ENCODE measurements at regions not wholly inside any gene's neighbourhood (a gene's known extent, or its start where the extent isn't known, plus 50 kb on each side); places are given as distances from the start of the nearest gene placed in this dataset.

DNA sequence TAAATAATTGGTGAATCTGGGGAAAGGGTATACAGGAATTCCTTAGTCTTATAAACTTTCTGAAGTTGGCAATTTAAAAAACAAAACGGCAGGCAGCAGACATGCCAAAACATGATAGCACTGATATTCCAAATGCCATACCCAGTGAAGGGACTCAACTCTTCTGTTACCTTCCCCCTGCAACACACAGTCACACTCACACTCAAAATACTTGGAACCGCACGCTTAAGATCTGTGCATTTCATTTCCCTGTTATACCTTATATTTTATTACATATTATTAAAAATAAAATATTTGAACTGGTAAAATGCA lies 123.4 kb downstream of the ZFP36L2 start:
- TF ChIP-seq, protein P1, sequence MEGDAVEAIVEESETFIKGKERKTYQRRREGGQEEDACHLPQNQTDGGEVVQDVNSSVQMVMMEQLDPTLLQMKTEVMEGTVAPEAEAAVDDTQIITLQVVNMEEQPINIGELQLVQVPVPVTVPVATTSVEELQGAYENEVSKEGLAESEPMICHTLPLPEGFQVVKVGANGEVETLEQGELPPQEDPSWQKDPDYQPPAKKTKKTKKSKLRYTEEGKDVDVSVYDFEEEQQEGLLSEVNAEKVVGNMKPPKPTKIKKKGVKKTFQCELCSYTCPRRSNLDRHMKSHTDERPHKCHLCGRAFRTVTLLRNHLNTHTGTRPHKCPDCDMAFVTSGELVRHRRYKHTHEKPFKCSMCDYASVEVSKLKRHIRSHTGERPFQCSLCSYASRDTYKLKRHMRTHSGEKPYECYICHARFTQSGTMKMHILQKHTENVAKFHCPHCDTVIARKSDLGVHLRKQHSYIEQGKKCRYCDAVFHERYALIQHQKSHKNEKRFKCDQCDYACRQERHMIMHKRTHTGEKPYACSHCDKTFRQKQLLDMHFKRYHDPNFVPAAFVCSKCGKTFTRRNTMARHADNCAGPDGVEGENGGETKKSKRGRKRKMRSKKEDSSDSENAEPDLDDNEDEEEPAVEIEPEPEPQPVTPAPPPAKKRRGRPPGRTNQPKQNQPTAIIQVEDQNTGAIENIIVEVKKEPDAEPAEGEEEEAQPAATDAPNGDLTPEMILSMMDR (IDR thresholded peaks at IDR 0.05; ENCODE audit: low read depth, low read length, poor library complexity, severe bottlenecking) = no peak
- no peak for TF ChIP-seq EZH2phosphoT487 (IDR thresholded peaks at IDR 0.05; ENCODE audit: borderline replicate concordance, low read length)
